Hepatic stellate cell (primary cell): ENCODE measurements at regions not wholly inside any gene's neighbourhood (a gene's known extent, or its start where the extent isn't known, plus 50 kb on each side); places are given as distances from the start of the nearest gene placed in this dataset.
"Not testable (repeated sequence)": the region's sequence is repeated elsewhere in the genome, so short reads cannot be mapped to it uniquely, and the experiment has no call there.

Source experiments
- DNase-seq: peaks from one replicate; pipeline ENCODE4 v3.0.0; 2011; ENCODE audit warnings: low spot score

GRCh38 chr14:84445486-84445885 is 1084.5 kb upstream of the FLRT2 start:
- no peak for DNase-seq

GRCh38 chr14:84446250-84446649 is 1083.7 kb upstream of the FLRT2 start:
- no peak for DNase-seq

GRCh38 chr14:84453307-84453950 is 1076.5 kb upstream of the FLRT2 start:
- no peak for DNase-seq

GRCh38 chr14:84454114-84454513 is 1075.8 kb upstream of the FLRT2 start:
- no peak for DNase-seq

- DNase-seq = no peak
Measured at GRCh38 chr14:84456946-84457345, 1073.0 kb upstream of the FLRT2 start.

- DNase-seq = no peak
Measured at GRCh38 chr14:84458881-84459280, 1071.1 kb upstream of the FLRT2 start.

GRCh38 chr14:84465880-84466279 is 1064.1 kb upstream of the FLRT2 start:
- no peak for DNase-seq

- DNase-seq = no peak
Measured at GRCh38 chr14:84468153-84468552, 1061.8 kb upstream of the FLRT2 start.

- DNase-seq = no peak
Measured at GRCh38 chr14:84477996-84478395, 1051.9 kb upstream of the FLRT2 start.

- no peak for DNase-seq
Measured at GRCh38 chr14:84482256-84483071, 1047.5 kb upstream of the FLRT2 start.

- DNase-seq = no peak
Measured at GRCh38 chr14:84483072-84483420, 1046.9 kb upstream of the FLRT2 start.

GRCh38 chr14:84484243-84484642 is 1045.7 kb upstream of the FLRT2 start:
- not testable (repeated sequence) for DNase-seq

- DNase-seq = no peak
Measured at GRCh38 chr14:84485036-84485435, 1044.9 kb upstream of the FLRT2 start.

GRCh38 chr14:84490081-84490480 is 1039.9 kb upstream of the FLRT2 start:
- no peak for DNase-seq

- no peak for DNase-seq
Measured at GRCh38 chr14:84492685-84493084, 1037.3 kb upstream of the FLRT2 start.

- no peak for DNase-seq
Measured at GRCh38 chr14:84493779-84494178, 1036.2 kb upstream of the FLRT2 start.

- DNase-seq = no peak
Measured at GRCh38 chr14:84496677-84497076, 1033.3 kb upstream of the FLRT2 start.

GRCh38 chr14:84512823-84513222 is 1017.1 kb upstream of the FLRT2 start:
- not testable (repeated sequence) for DNase-seq

- DNase-seq = no peak
Measured at GRCh38 chr14:84519836-84520235, 1010.1 kb upstream of the FLRT2 start.

- DNase-seq = no peak
Measured at GRCh38 chr14:84520711-84521338, 1009.1 kb upstream of the FLRT2 start.

GRCh38 chr14:84523746-84524145 is 1006.2 kb upstream of the FLRT2 start:
- no peak for DNase-seq

- no peak for DNase-seq
Measured at GRCh38 chr14:84527706-84528105, 1002.2 kb upstream of the FLRT2 start.

- DNase-seq = no peak
Measured at GRCh38 chr14:84532016-84532415, 997.9 kb upstream of the FLRT2 start.
